OCI-LY7 (cell line): ENCODE measurements at regions not wholly inside any gene's neighbourhood (a gene's known extent, or its start where the extent isn't known, plus 50 kb on each side); places are given as distances from the start of the nearest gene placed in this dataset.

Experiments
- BruUV-seq: library from RNA; stranded (reverse); fragments of 400-500 nt; replicated peaks from 2 replicates; lab custom pipeline; 2021; lab: Mats Ljungman, UMichigan
- CTCF ChIA-PET: fragments of 300-600 bp; sonication (Branson Sonifier 250); formaldehyde crosslinking; loops from one replicate; lab custom pipeline; 2022; ENCODE audit warnings: antibody characterized with exemption; ENCODE audit not compliant: unreplicated experiment; lab: Charles Lee
- POLR2A ChIA-PET: fragments of 300-600 bp; sonication (Branson Sonifier 250); formaldehyde crosslinking; loops from one replicate; lab custom pipeline; 2022; ENCODE audit warnings: antibody characterized with exemption; lab: Charles Lee
- DNase-seq: peaks from one replicate; pipeline ENCODE4 v3.0.0-alpha.2; 2015; ENCODE audit warnings: low spot score
- H2AFZ ChIP-seq: fragments of 200-600 bp; sonication (generic), shearing (Covaris generic); 2 replicates; pipeline ENCODE4 v1.6.1; 2014; ENCODE audit warnings: mild to moderate bottlenecking, antibody characterized with exemption, low read length, moderate library complexity
- H3K27ac ChIP-seq: fragments of 200-600 bp; sonication (generic); 2 replicates; pipeline ENCODE4 v1.5.1; 2014; ENCODE audit warnings: mixed run types, low read depth, mild to moderate bottlenecking, moderate library complexity, low read length, inconsistent platforms; ENCODE audit not compliant: poor library complexity, severe bottlenecking
- H3K36me3 ChIP-seq: fragments of 200-600 bp; sonication (generic); 2 replicates; pipeline ENCODE4 v1.6.1; 2014; ENCODE audit warnings: mild to moderate bottlenecking, antibody characterized with exemption, low read length, moderate library complexity, mixed read lengths; ENCODE audit not compliant: insufficient read depth
- H3K4me1 ChIP-seq: fragments of 200-600 bp; sonication (generic); 2 replicates; pipeline ENCODE4 v1.5.1; 2014; ENCODE audit warnings: mild to moderate bottlenecking, low read length; ENCODE audit not compliant: insufficient read depth, poor library complexity, severe bottlenecking
- H3K4me2 ChIP-seq: fragments of 200-600 bp; sonication (generic); 2 replicates; pipeline ENCODE4 v1.6.1; 2014; ENCODE audit warnings: mild to moderate bottlenecking, low read length
- H3K4me3 ChIP-seq: fragments of 200-600 bp; sonication (generic); 2 replicates; pipeline ENCODE4 v1.5.1; 2014; ENCODE audit warnings: mild to moderate bottlenecking, low read depth, low read length; ENCODE audit not compliant: poor library complexity, severe bottlenecking
- H3K79me2 ChIP-seq: fragments of 200-600 bp; sonication (generic); 2 replicates; pipeline ENCODE4 v1.6.1; 2016; ENCODE audit warnings: low read depth, mild to moderate bottlenecking, low read length, moderate library complexity, mixed read lengths; ENCODE audit not compliant: insufficient read depth
- H3K9me2 ChIP-seq: fragments of 200-600 bp; sonication (generic); 2 replicates; pipeline ENCODE4 v1.6.1; 2016; ENCODE audit warnings: mild to moderate bottlenecking, low read length, mixed read lengths; ENCODE audit not compliant: insufficient read depth
- H3K9me3 ChIP-seq: fragments of 200-600 bp; sonication (generic); 2 replicates; pipeline ENCODE4 v1.6.1; 2014; ENCODE audit warnings: mild to moderate bottlenecking, mixed run types, low read length, mixed read lengths
- H4K20me1 ChIP-seq: fragments of 200-600 bp; sonication (generic); 2 replicates; pipeline ENCODE4 v1.6.1; 2014; ENCODE audit warnings: mild to moderate bottlenecking, antibody characterized with exemption, low read length, moderate library complexity, mixed read lengths; ENCODE audit not compliant: insufficient read depth
- CTCF ChIP-seq: fragments of 200-600 bp; sonication (generic); conservative IDR thresholded peaks from 2 replicates; pipeline ENCODE4 v1.5.1; 2014; ENCODE audit warnings: mild to moderate bottlenecking, antibody characterized with exemption, low read length, moderate library complexity, mixed read lengths
- EZH2phosphoT487 ChIP-seq: fragments of 200-600 bp; sonication (generic); IDR thresholded peaks from 2 replicates; pipeline ENCODE4 v1.6.1; 2018; ENCODE audit warnings: low read depth, borderline replicate concordance, mild to moderate bottlenecking, mixed run types, antibody characterized with exemption, low read length, moderate library complexity, mixed read lengths
- intact Hi-C: fragments of 100-400 bp; cut with micrococcal nuclease; formaldehyde crosslinking; loops from one replicate; pipeline ENCODE4 v1.10.0; 2022; ENCODE audit not compliant: unreplicated experiment

- ChIA-PET POLR2A (no interaction called here), CTCF (no interaction called here)
- no peak for DNase-seq
- H3K4me1 ChIP-seq = no peaks in the 10 kb centered on the region
- H3K9me2 ChIP-seq = no peaks in the 10 kb centered on the region
- no peaks in the 10 kb centered on the region for H3K36me3 ChIP-seq
- no peak overlapping the region for H3K4me3 ChIP-seq
- H3K4me2 ChIP-seq = no peak overlapping the region
- H3K9me3 ChIP-seq = no peaks in the 10 kb centered on the region
- intact Hi-C loops = no loop called here
- H4K20me1 ChIP-seq = no peaks in the 10 kb centered on the region
- no peaks in the 10 kb centered on the region for H3K79me2 ChIP-seq
- H2AFZ ChIP-seq = no peak overlapping the region
- TF ChIP-seq CTCF (no peak), EZH2phosphoT487 (no peak)
- no peak overlapping the region for H3K27ac ChIP-seq
- no TSS peak for BruUV-seq
These were observed 892.8 kb upstream of the DIAPH2 start for GRCh38 chrX:95791876-95792275.

- intact Hi-C loops = no loop called here
- Histone ChIP-seq H3K36me3 (no peaks in the 10 kb centered on the region), H2AFZ (no peak overlapping the region), H3K79me2 (no peaks in the 10 kb centered on the region), H3K4me2 (no peak overlapping the region), H3K4me1 (no peaks in the 10 kb centered on the region), H3K27ac (no peak overlapping the region), H3K9me2 (no peaks in the 10 kb centered on the region), H3K9me3 (no peaks in the 10 kb centered on the region), H3K4me3 (no peak overlapping the region), H4K20me1 (no peaks in the 10 kb centered on the region)
- POLR2A ChIA-PET = no interaction called here
- TF ChIP-seq EZH2phosphoT487 (no peak), CTCF (no peak)
- CTCF ChIA-PET = no interaction called here
- no peak for DNase-seq
- BruUV-seq = no TSS peak
These were observed 887.3 kb upstream of the DIAPH2 start for GRCh38 chrX:95797344-95797743.

GRCh38 chrX:95823796-95824195 lies 860.8 kb upstream of the DIAPH2 start:
- Histone ChIP-seq H3K36me3 (no peaks in the 10 kb centered on the region), H3K4me1 (no peaks in the 10 kb centered on the region), H3K9me3 (no peaks in the 10 kb centered on the region), H3K9me2 (no peaks in the 10 kb centered on the region), H3K4me2 (no peak overlapping the region), H3K27ac (no peak overlapping the region), H3K4me3 (no peak overlapping the region), H2AFZ (no peak overlapping the region), H4K20me1 (no peaks in the 10 kb centered on the region), H3K79me2 (no peaks in the 10 kb centered on the region)
- no peak for DNase-seq
- TF ChIP-seq EZH2phosphoT487 (no peak), CTCF (no peak)
- ChIA-PET CTCF (no interaction called here), POLR2A (no interaction called here)
- BruUV-seq = no TSS peak
- intact Hi-C loops = no loop called here
